ENCODE measurements at regions not wholly inside any gene's neighbourhood (a gene's known extent, or its start where the extent isn't known, plus 50 kb on each side); places are given as distances from the start of the nearest gene placed in this dataset.

DNA sequence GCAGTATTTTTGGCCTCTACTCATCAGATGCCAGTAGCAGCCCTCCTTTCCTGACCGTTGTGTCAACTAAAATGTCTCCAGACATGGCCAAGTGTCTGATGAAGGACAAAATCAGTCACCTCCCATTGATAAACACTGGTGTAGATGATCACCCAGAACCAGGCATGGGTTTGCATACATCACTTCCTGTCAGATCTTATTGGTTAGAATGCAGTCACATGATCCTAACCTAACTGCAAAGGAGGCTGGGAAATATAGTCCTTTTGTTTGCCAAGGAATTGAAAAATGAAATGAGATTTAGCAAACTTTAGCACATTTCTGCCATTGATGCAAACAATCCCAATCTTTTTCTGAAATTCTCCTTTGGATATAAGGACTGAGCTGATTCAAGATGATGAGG, 141.4 kb downstream of the BUB3 start:
- no peak overlapping the region for H4K8ac ChIP-seq (replicated peaks; ENCODE audit: insufficient read length, low read depth, low read length)
- no peak overlapping the region for H3K14ac ChIP-seq (ENCODE audit: insufficient read depth, low read length)
- peaks cover 4% of the 10 kb centered on the region; the same call in 1 of the 2 replicates for H3K4me1 ChIP-seq (ENCODE audit: insufficient read depth, low read length)
- no peak for TF ChIP-seq CTCF (conservative IDR thresholded peaks at IDR 0.05)
- H3K27ac ChIP-seq (ENCODE audit: insufficient read length, low read depth, low read length) = no peak overlapping the region
- no peak overlapping the region for H2BK12ac ChIP-seq (ENCODE audit: insufficient read length, low read depth, low read length)
- no peak overlapping the region for H3T11ph ChIP-seq (ENCODE audit: low read length)
- no peak overlapping the region for H2AK5ac ChIP-seq (ENCODE audit: insufficient read length, low read length)
- no peaks in the 10 kb centered on the region for H4K20me1 ChIP-seq (ENCODE audit: control insufficient read depth, insufficient read depth, insufficient read length)
- no peak overlapping the region for H4K91ac ChIP-seq (ENCODE audit: insufficient read length, low read depth, low read length)
- no peaks in the 10 kb centered on the region for H3K79me2 ChIP-seq (ENCODE audit: insufficient read depth, low read length)
- H4K5ac ChIP-seq (ENCODE audit: insufficient read length, low read depth, low read length) = no peak overlapping the region
- no peaks in the 10 kb centered on the region for H3K27me3 ChIP-seq (ENCODE audit: insufficient read depth, low read length)
- no peak overlapping the region for H2BK5ac ChIP-seq (ENCODE audit: insufficient read length, low read length)
- no peak overlapping the region for H3K4me2 ChIP-seq (ENCODE audit: insufficient read depth, insufficient read length, low read length)
- H3K4ac ChIP-seq (ENCODE audit: low read depth, low read length) = no peak overlapping the region
- Mint-ChIP-seq H3K27ac (no peak overlapping the region), H3K9me3 (peaks cover 0 to under 1% of the 10 kb centered on the region in 2 experiments; a peak in 1 of 5 replicates), H3K36me3 (ENCODE audit: insufficient read depth in 1 of 3, low read depth in 3 of 3) (no peaks in the 10 kb centered on the region), H3K4me3 (no peak overlapping the region), H3K4me1 (peaks cover 5 to 11% of the 10 kb centered on the region in 2 experiments; a peak in 2 of 4 replicates), H3K27me3 (ENCODE audit: low read depth) (peaks cover 1% of the 10 kb centered on the region; the same call in 1 of the 2 replicates)
- no peak overlapping the region for H3K23ac ChIP-seq (ENCODE audit: insufficient read length, low read depth, low read length)
- DNase-seq = no peak
- no peaks in the 10 kb centered on the region for H3K9me3 ChIP-seq (ENCODE audit: control insufficient read depth, low read depth, low read length)
- H3K79me1 ChIP-seq (ENCODE audit: insufficient read depth, low read depth, low read length, poor library complexity, severe bottlenecking) = no peaks in the 10 kb centered on the region
- no peak overlapping the region for H2BK120ac ChIP-seq (ENCODE audit: low read depth, low read length, poor library complexity, severe bottlenecking)
- no CpG with 5 or more reads among the region's 1 CpG for WGBS (ENCODE audit: extremely low coverage, insufficient read length, low lambda C conversion rate)
- no peak overlapping the region for H3K18ac ChIP-seq (ENCODE audit: insufficient read length, low read depth, low read length)
- H2AFZ ChIP-seq (ENCODE audit: low read length) = no peak overlapping the region
- H2BK20ac ChIP-seq (ENCODE audit: low read depth, low read length, poor library complexity, severe bottlenecking) = no peak overlapping the region
- no peaks in the 10 kb centered on the region for H3K23me2 ChIP-seq (ENCODE audit: insufficient read length, low read depth, low read length, poor library complexity, severe bottlenecking)
- H3K56ac ChIP-seq (ENCODE audit: insufficient read length, low read depth, low read length) = no peak overlapping the region
- no peak overlapping the region for H3K9ac ChIP-seq (ENCODE audit: extremely low read depth, insufficient read length, low read length)
- H2BK15ac ChIP-seq (ENCODE audit: low read depth, low read length) = no peak overlapping the region

All from H9 (cell line).